Cardiac fibroblast (primary cell): ENCODE measurements at regions not wholly inside any gene's neighbourhood (a gene's known extent, or its start where the extent isn't known, plus 50 kb on each side); places are given as distances from the start of the nearest gene placed in this dataset.

Experiments
- DNase-seq, 2 donors: peaks; one replicate each; pipeline versions ENCODE4 v3.0.0 to v3.0.0-alpha.2; 2010; ENCODE audit warnings: low read depth in 2 of 2
- H3K4me3 ChIP-seq, 2 donors: replicated peaks in 1 of 2; 1 replicate in 1 of 2; 2 replicates in 1 of 2; pipeline ENCODE4 v1.5.1; 2011; ENCODE audit warnings: low read depth in 2 of 2, low read length in 2 of 2, mild to moderate bottlenecking in 2 of 2, moderate library complexity in 1 of 2
- TF ChIP-seq, protein P1 (sequence below): IDR thresholded peaks from one replicate; pipeline ENCODE4 v1.5.1; 2011; ENCODE audit warnings: low read depth, mild to moderate bottlenecking, low read length, inconsistent platforms

DNA sequence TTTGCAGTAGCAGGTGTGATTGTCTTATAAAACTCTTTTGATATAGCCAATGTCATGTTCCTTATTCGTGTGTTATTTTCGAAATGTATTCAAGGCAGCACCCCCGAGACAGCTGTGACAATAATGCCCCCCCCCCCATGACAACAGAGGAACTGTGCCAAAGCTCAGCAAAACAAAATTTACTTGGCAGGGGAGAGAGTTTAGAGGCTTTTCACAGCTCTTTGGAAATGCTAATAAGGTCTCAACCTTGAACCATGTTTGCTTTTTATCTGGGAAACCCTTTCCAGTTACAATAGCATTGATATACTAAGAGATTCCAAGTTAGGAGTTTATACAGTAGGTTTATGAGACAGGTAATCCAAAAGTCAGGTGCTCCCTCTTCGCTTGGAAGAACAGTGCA is 56.4 kb upstream of the USP44 start:
- TF ChIP-seq, protein P1, sequence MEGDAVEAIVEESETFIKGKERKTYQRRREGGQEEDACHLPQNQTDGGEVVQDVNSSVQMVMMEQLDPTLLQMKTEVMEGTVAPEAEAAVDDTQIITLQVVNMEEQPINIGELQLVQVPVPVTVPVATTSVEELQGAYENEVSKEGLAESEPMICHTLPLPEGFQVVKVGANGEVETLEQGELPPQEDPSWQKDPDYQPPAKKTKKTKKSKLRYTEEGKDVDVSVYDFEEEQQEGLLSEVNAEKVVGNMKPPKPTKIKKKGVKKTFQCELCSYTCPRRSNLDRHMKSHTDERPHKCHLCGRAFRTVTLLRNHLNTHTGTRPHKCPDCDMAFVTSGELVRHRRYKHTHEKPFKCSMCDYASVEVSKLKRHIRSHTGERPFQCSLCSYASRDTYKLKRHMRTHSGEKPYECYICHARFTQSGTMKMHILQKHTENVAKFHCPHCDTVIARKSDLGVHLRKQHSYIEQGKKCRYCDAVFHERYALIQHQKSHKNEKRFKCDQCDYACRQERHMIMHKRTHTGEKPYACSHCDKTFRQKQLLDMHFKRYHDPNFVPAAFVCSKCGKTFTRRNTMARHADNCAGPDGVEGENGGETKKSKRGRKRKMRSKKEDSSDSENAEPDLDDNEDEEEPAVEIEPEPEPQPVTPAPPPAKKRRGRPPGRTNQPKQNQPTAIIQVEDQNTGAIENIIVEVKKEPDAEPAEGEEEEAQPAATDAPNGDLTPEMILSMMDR: no peak
- DNase-seq: no peak

DNA sequence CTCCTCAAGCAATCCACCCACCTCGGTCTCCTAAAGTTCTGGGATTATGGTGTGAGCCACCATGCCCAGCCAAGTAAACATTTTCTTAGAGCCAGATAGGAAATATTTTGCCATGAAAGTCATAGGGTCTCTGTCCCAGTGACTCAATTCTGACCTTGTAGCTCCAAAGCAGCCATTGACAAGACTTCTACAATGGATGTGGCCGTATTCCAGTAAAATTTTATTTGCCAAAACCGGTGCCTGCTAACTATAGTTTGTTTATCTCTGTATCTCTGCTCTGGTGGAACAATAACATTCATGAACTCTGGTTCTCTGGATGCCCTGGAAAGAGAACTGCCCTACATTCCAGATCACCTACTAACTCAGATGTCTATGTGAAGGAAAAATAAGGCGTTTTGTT is 54.6 kb upstream of the USP44 start:
- DNase-seq: peak; percentile 16 to 47
- TF ChIP-seq, protein P1: no peak
- no peak overlapping the region for H3K4me3 ChIP-seq

More for the DNA sequence above, 56.4 kb upstream of the USP44 start:
- no peak overlapping the region for H3K4me3 ChIP-seq

DNA sequence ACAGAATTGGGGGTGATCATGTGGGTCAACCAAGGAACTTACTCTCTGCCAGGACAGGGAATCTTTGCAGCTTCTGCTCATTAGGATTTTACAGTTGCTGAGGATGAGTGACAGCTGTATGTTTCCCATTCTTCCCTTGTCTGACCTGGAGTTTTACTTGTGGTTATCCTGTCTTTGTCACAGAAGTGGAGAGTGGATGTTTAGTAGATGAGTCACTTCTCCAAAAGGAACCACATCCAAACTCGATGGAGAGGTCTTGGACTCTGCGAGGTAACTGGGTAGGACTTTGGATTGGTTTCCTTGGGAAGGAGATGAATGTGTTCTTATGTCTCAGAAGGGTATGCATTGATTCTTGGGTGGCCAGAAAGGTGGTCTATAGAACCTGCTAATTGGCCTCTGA is 53.8 kb upstream of the USP44 start:
- TF ChIP-seq, protein P1: no peak
- H3K4me3 ChIP-seq: no peak overlapping the region
- DNase-seq: peak; percentile 11 to 65

DNA sequence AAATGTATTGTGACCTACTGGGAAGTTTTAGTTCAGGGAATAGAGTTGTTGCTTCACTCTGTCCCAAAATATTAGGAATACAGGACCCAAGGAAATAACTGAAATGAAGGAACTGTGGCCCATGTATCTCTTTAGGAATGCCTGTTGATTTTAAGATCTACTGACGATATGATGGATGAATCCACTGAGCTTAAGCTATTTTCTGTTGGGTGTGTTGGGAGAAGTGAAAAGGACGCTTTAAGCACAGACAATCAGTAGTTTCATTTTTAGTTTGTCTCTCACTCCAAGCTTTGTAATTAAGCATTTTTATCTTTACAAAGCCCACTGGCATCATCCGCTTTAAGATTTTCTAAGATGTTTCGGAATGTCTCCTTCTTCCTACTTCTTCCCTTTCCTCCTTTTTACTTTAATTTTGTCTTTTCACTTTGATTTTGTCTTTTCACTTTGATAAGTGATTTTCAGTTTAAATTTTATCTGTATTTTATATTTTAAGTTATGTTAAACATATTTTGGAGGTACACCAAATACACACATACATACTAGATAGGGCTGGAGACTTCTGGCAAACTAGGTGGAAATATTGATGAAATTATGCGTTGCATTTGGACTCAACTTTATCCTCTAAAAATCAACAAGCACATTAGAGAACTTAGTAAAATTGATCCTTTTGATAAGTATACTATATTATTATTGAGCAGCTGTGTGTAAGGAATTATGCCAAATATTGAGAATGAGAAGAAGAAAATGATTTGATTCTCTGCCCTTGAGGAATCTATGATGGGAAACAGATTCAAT is 52.3 kb upstream of the USP44 start:
- DNase-seq: no peak
- TF ChIP-seq, protein P1: no peak
- H3K4me3 ChIP-seq: no peak overlapping the region

DNA sequence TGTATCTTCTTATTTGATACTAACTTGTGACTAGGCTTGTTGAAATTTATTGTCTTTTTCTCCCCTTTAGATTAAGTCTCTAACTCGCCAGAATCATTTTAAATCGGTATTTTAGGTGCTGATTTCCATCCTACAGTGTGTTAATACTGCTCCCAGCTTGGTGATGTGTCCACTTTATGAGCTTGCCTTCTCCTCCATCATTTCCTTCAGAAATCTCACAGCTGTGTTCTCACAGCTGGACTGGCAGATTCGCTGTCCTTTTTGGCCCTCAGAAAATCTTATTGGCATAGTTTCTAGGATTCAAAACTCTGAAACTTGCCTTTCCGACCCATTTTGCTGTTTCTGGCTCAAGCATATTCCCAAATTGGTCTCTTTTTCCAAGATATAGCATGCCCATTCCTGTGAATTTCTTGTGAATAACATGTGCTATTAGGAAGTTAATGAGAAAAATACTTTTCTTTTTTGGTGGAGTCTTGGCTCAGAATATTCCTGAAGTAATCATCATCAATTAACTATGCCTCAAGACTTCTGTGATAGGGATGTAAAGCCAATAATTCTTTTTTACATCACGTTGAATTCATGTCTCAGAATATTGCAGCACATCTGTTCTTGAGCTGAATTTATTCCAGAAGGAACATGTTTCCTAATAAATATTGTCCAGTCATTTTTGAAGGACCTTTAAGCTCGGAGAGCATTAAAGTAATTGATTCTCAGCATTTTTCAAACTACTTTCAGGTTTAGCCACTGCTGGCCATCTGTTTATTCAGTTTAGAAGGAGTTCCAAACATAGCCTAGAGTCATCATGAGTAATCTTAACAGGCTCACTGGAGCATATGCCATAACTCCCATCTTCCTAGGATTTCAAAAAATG is 50.0 kb upstream of the USP44 start:
- peak in 1 of 2 donors; percentile 62 for DNase-seq
- TF ChIP-seq, protein P1: no peak
- H3K4me3 ChIP-seq: no peak overlapping the region
